Activated T-cell treated with anti-CD3 and anti-CD28 coated beads, Interleukin-2, amount 50 U/mL, for 1 hour (primary cell): ENCODE measurements at regions not wholly inside any gene's neighbourhood (a gene's known extent, or its start where the extent isn't known, plus 50 kb on each side); places are given as distances from the start of the nearest gene placed in this dataset.

ENCODE experiments used
- DNase-seq: peaks from one replicate; pipeline ENCODE4 v3.0.0-alpha.2; 2020

DNA sequence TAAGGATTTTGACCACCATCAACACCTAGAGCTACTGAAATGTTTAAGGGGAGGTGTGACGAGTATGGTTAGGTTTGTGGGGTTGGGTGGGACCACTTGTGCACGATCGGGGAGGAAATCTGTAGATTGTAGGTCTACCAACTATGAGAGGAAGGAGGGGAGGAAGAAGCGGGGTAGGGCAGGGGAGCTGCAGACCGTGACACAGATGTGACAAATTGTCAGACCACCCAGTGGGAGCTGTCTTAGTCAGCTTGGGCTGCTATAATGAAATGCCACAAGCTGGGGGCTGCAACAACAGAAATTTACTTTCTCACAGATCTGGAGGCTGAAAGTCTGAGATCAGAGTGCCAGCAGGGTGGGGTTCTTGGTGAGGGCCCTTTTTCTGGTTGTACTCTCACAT is 62.2 kb upstream of the ARGLU1 start:
- no peak for DNase-seq

GRCh38 chr13:106628936-106629659 is 61.2 kb upstream of the ARGLU1 start:
- no peak for DNase-seq

- DNase-seq = no peak
These were observed 58.5 kb upstream of the ARGLU1 start for GRCh38 chr13:106626473-106626872.

DNA sequence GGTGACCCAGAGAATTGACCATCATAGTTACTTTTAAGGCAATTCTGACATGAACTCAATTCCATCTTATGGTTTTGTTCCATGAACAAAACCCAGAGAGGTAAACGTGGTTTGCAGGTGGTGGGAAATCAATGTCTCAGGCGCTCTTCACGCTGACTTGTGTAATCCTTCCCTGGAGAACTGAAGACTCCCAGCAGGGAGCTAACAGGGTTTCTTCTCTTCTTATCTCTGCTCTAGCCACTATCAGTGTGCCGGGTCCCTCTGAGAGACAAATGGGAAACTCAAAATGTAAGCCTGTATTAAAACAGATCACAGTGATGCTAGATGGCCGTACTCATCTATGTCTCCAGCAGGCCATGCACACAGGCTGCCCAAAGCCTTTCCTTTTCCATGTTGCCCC is 57.6 kb upstream of the ARGLU1 start:
- no peak for DNase-seq

GRCh38 chr13:106623799-106624460 is 56.0 kb upstream of the ARGLU1 start:
- no peak for DNase-seq

DNA sequence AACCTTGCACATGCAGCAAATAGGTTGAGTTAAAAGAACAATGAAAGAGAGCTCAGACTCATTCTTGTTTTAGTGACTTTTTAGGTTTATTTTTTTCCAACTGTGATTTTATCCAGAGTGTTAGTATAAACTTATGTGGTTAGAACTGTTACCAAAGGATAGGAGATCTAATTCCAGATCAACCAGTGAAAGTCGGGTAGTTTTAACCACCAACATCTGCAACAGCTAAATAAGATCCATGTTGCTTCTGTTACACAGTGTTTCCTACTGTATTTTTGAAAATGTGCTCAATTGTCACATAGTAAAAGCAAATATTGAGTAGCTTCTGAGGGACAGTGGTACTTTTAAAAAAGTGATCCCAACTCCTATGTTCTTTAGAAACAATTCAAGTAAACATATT is 53.9 kb upstream of the ARGLU1 start:
- DNase-seq = no peak

- DNase-seq = no peak
These were observed 52.0 kb upstream of the ARGLU1 start for GRCh38 chr13:106619688-106620555.
